LoVo (cell line): ENCODE measurements at regions not wholly inside any gene's neighbourhood (a gene's known extent, or its start where the extent isn't known, plus 50 kb on each side); places are given as distances from the start of the nearest gene placed in this dataset.
"Not testable (repeated sequence)": the region's sequence is repeated elsewhere in the genome, so short reads cannot be mapped to it uniquely, and the experiment has no call there.

ENCODE experiments used
- DNase-seq: peaks from one replicate; pipeline ENCODE4 v3.0.0-alpha.2; 2016; ENCODE audit warnings: low spot score

DNA sequence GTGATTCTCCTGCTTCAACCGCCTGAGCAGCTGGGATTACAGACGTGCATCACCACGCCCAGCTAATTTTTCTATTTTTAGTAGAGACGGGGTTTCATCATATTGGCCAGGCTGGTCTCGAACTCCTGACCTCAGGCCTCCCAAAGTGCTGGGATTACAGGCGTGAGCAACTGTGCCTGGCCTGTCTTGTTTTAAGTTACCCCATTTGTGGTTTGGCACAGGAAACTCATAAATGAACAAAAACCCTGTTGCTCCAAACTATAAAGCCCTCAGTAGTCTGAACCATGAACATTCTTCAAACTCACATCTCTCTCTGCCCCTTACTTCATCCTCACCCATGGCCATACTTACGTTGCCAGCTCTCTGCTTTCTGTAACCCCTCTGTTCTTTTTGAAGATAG, 61.7 kb downstream of the RHOU start:
- not testable (repeated sequence) for DNase-seq

DNA sequence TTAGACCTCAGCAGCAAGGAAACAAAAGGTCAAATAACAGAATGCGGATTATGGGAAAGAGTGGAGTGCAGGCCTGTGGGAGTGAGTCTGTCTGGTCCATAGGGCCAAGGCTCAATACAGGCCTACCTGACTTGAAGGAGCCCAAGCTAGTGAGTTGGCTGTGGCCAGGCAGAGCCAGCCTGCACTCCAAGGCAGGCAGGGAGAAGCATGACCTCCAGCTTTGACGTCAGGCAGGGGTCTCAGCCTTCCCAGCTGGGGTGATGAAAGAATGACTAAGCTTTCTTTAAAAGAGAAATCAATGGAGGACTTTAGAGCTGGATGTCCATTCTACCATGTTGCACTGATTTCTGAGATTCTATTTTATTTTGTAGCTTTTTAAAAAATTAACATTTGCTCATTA, 62.8 kb downstream of the RHOU start:
- no peak for DNase-seq

DNA sequence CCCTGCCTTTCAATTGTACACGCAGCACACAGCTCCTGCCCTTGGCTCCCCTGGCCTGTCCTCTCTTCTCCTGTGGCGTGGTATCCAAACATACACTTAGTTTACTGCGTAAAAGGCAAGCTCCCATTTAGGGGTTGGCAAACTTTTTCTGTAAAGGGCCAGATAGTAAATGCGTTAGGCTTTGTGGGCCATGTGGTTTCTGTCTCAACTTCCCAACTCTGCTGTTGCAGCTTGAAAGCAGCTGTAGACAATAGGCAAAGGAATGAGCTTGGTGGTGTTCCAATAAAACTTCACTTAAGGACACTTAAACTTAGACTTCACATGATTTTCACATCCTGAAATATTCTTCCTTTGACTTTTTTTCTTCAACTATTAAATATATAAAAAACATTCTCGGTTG, 63.3 kb downstream of the RHOU start:
- DNase-seq = no peak

DNA sequence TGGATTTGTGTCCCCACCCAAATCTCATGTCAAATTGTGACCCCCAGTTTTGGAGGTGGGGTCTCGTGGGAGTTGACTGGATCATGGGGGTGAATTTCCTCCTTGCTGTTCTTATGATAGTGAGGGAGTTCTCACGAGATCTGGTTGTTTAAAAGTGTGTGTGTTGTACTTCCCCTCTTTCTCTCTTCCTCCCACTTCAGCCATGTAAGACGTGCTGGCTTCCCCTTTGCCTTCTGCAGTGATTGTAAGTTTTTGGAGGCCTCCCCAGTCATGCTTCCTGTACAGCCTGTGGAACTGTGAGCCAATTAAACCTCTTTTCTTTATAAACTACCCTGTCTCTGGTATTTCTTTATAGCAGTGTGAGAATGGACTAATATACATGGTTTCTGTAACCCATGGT, 64.6 kb downstream of the RHOU start:
- no peak for DNase-seq

DNA sequence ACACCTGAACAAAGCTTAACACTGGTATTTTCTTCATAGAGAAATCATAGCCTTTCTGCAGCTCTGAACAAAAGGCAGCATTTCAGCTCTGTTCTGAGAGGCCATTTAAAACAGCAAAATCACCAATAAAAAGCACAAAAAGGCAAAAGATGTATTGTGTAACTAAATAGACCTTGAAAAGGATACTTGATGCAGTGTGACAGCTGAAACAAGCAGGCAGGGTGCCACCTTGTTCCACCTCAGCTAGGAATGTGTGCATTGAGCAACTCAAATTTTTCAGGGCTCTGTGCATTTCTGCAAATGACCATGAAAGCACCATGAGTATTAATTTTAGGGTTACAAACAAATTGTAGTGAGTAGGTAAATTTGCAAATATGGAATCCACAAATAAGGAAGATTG, 65.8 kb downstream of the RHOU start:
- no peak for DNase-seq

DNA sequence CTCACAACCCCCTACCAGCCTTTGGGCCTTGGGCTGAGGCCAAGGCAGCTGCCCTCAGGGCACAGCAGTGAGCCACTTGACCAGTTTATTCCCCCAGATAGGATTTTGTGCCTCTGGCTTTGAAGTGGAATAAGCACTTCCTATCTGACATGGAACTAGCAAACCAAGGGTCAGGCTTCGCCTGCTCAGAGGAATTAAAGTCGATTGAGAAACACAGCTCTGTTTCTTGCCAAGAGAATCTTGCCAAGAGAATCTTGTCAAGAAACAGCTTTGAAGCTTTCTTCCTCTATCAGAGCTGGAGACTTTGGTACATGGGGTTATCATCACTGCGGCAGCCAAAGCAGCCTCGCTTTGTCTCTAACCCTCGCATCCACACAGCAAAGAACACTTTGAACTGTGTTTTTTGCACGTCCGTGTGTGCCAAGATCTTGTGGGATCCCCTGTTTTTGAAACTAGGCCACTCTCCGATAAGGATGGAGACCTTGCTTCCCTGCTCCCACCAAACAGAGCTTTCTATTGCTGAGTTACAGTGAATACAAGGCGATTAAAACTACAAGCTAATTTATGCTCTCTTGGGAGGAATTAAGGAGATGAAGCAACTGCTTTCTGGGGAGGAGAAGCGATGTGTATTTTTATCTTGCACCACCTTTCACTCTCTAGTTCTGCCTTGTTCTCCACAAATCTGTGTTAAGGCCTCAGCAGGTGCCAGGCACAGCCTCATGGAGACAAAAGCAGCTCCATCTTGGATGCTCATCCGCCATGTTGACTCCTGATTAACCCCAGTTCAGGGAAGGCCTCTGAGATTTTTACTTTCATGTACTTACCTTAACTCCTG, 67.3 kb downstream of the RHOU start:
- no peak for DNase-seq

DNA sequence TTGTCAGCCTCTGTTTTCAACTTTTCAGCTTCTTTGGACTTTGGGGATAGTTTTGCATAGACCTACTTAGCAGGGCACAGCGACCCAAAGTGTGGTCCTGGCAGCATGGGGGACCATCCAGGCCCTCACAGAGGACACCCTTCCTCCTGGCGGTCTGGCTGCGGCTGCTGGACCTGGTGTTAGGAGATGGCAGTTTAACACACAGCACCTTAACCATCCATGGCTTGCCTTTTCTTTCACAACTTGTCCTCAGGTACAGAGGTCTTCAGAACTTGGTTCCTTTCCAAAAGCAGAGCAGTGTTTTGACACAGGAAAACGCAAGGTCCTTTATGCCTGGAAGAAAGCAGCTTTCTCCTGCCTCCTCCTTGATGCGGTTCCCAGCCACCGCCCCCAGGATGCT, 68.1 kb downstream of the RHOU start:
- no peak for DNase-seq

DNA sequence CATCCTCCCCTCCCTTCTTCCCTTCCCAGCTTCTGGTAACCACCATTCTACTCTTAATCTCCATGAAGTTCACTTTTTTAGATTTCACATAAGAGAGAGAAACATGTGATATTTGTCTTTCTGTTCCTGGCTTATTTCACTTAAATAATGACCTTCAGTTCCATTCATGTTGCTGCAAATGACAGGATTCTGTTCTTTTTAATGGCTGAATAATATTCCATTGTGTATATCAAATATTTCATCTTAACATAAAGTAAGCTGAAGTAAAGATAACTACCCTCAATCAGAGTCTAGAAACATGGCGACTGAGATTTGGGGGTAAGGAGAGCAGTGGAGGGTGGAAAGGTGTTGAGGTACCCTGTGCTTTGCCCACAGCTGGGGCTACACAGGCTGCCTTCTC, 68.9 kb downstream of the RHOU start:
- no peak for DNase-seq

DNA sequence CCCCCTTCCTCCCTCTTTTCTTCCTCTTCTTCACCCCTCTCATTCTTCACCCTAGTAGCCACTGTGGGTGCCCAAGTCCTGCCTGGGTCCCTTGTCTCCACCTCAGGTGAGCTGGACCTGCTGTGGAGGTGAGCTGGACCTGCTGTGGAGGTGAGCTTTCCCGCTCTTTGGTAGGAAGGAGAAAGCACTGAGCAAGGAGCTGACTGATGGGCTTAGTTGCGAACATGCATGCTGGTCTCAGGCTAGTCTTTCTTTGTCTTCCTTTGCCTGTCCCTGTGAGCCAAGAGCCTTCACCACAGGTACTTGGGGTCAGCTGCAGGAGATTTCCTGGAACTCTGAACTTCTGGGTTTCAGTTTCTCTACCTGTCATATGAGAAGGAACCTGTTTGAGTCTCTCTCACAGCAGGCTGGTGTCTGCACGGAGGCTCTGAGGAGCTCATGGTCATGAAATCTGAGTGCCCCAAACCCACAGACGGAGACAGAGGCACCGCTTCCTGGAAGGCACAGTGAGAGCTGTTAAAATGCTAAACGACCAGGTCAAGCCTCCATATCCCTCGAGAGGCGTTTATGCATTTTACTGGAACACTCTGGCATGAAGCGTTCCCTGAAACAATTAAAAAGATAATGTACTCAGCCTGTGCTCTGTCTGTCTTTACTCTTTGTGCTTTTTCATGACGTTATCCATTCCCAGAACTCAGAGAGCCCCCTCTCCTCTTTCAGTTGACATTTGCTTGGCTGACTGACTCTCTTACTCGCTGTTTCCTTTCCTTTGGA, 69.5 kb downstream of the RHOU start:
- DNase-seq = no peak

DNA sequence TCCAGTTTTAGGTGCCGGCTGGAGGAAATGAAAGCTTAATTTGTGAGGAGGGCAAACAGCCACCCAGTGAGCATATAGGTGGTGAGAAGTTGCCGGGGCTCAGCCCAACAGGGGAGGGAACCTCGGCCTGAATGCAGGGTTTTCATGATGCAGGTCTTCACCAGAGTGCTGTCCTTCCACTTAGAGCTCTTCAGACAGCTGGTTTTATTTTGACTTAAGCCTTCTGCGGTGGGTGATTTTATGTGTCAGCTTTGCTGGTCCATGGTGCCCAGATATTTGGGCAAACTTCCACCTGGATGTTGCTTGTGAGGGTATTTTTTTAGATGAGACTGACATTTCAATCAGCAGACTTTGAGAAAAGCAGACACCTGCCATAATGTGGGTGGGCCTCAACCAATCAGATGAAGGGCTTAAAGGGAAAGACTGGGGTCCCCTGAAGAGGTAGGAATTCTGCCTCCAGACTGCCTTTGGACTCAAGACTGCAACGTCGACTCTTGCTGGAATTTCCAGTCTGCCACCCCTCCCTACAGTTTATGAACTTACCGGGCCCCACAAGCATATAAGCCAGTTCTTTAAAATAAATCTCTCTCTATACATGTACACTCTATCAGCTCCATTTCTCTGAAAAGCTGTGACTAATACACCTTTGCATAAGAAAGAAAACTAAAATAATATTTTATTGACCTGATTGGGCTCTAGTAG, 72.8 kb downstream of the RHOU start:
- DNase-seq = no peak

DNA sequence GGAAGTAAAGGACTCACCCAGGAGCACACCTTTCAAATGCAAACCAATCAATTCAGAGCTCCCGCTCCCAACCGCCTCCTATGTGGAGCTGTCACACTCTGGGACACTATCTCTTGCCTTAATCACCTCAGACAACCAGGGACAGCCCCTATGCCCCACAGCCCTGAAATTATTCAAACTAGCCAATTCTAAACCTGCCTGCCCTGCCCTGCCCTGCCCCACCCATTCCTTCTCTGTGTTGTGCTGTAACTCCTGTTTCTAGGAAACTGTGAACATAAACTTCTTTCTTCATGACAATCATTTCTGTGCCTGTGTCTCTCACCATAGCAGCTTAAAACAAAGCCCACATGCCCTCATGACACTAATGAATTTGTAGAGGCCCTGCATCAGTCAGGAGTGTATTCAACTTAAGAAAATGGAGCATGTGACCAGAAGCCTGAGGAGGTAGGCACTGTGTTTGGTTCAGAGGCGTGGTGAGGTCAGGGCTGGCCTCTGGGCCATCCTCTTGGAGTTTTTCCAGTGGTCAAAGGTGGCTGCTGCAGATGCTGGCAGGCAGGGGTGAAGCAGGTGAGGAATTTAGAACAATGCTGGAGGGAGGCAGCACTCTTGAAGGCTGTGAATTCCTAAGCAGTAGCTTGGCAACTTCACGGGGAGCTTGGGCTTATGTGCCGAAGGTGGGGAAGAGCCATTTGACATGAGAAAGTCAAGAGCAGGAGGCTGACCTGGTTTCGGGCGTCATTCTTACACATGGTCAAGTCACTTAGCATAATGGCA, 74.5 kb downstream of the RHOU start:
- DNase-seq = peak; percentile 54

DNA sequence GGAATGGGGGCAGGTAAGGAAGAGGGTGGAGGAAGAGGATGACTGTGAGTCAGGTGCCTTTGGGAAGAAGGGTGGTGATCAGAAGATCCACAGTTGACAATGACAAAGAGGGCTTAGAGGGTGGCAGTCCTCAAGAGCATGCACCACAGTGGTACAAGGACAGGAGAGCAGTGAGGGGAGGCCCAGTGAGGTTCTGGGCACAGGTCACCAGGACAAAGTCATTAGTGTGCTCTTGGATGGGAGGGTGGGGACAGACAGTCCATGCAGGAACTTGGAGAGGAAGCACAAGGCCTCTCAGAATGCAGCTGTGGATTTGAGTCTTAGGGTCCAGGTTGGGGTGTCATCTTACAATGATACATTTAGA, 75.1 kb downstream of the RHOU start:
- no peak for DNase-seq

DNA sequence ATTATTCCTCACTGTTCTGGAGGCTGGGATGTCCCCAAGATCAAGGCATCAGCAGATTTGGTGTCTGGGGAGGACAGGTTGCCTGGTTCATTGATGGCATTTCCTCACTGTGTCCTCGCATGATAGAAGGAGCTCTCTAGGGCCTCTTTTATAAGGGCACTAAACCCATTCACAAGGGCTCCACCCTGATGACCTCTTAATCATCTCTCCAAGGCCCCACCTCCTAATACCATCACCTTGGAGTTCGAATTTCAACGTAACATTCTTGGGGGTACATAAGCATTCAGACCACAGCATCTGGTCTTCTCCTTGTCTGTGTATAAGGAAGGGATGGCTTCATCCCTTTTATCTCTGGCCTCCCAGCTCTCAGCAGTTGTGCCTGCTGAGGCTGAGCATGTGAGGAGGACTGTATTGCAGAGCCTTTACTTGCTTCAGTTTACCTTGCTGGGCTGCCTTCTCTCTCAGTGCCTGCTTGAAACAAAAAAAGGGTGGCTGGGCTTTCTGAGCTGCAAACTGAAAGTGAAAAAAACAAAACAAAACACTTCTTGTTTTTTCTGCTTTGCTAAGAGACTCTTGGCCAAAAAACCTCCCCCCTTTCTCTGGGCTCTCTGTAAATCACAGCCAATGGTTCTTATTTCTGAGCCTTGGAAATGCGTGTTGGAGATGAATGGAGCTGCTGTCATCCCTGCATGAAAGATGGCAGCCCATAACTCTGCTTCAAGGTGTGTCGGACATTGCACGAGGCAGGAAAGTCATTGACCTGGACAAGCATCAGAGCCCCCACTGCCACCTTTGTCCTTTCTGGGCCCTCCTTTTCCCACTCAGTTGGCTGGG, 75.8 kb downstream of the RHOU start:
- no peak for DNase-seq

DNA sequence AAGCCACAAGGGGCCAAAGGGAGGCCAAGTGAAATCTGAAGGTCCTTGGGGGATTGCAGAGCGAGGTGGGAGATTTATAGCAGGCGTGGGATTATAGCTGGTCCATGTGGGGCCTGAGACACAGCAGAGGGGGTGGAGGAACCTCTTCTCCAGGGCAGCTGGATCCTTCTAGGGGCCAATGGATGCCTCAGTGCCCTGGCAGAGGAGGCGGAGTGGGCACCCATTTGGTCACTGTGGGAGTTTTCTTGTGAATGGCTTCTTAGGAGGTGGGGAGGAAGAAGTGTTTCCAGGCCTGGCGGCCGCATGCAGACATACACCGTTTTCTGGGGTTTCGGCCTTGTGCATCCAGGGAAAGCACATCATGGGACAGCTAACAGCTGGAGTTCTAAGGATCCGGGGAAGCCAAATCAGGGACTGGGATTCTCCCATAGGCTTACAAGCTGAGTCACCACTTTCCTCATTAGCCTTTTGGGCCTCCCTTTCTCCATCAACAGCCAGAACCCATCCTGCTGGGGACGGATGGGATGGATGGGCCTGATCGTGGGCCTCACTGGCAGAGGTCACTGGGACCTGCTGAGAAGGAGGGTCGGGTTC, 76.5 kb downstream of the RHOU start:
- no peak for DNase-seq

DNA sequence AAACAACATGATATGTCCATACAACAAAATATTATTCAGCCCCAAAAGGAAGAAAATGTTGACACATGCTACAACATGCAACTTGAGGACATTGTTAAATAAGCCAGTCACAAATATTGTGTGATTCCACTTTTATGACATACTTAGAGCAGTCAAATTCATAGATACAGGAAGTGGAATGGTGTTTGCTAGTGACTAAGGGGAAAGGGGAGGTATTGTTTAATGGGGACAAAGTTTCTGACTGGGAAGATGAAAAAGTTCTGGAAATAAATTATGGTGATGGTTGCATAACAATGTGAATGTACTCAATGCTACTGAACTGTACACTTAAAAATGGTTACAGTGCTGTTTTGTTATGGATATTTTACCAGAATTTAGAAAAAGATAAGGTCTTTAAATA, 77.7 kb downstream of the RHOU start:
- no peak for DNase-seq

DNA sequence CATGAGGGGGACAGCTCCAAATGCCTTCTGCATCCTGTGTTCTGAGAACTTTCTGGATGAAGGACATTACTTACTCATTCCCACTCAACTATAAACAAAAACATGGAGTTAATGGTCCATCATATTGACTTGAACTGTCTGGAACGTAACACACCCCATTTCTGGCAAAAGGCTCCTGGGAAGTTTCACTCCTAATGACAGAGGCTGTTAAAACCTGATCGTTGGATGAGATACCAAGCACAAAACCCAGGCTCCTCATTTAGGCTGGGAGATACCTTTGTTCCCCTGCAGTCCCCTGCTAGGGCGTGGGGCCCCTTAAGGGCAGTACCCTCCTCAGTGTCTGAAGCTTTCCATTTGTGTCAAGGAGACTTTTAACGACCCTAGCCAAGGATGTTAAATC, 78.9 kb downstream of the RHOU start:
- DNase-seq = no peak

DNA sequence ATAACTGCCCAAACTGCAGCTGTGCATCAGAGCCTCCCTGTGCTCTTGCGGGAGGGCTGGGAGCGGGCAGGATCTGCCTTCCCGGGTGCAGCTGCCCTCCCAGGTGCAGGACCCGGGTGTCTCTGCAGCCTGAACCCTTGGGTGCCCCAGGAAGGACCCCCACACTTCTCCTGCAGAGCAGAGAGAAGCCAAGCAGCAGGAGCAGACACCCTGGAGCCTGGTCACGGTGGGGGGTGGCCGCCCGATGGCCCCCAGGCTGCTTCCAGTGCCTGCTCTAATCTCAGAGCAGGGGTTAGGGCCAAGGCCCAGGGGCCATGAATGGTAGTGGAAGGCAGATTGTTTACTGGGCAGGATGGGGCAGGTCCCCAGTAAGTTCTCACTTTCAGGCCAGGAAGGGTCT, 83.0 kb downstream of the RHOU start:
- no peak for DNase-seq

DNA sequence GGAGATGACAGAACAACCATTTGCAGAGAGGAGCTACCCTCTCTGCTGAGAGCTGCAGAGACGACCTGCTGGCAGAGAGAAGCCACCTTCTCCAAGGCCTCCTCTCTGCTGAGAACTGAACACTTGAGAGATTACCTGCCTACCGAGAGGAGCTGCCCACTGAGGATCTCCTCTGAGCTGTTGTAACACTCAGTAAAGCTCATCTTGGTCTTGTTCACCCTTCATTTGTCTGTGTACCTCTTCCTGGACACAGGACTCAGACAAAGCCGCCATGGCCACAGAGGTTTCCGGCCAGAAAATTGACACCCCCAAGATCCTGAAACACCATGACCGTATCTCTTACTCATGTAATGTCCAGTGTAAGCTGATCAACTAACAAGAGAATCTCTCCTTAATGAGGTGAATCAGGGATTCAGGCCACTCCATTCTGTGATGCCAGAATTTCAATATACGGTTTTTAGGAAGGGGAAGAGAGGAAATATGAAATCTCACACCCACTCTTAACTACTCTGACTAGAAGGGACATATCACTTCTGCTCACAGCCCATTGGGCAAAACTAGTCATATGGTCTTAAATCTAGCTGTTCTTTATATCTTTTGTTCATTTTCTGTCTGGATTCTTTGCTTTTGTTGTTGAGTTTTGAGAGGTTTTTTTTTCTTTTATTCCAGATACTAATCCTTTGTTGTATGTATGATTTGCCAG, 83.8 kb downstream of the RHOU start:
- DNase-seq = no peak

DNA sequence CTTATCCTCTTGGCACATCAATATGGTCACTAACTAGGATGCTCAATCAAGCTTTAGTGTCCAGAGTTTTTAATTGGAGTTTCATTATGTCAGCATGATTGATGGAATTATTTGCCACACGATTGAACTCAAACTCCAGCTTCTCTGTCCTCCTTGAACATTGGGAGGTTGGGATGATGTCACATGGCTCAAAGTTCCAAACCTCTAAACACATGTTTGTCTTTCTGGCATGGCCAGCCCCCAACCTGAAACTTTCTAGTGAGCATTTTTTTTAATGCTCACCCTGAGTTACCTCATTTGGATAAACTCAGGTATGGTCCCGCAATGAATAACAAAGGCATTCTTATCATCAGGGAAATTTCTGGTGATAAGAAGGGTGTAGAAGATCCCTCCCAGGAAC, 86.0 kb downstream of the RHOU start:
- no peak for DNase-seq

DNA sequence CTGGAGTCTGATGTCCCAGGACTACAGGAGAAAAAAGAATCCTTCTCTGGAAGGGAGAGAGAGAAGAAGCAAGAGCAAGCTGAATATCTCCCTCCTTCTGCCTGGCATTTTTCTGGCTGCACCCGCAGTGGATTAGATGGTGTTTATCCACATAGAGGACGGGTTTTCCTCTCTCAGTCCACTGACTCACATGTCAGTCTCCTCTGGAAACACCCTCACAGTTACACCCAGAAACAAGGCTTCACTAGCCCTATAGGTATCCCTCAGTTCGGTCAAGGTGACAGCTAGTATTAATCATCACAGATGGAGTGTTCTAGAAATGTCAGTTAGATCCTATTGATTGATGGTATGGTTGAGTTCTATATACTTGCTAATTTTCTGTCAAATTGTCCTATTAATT, 87.9 kb downstream of the RHOU start:
- no peak for DNase-seq
